HUES48 (cell line): ENCODE measurements at regions not wholly inside any gene's neighbourhood (a gene's known extent, or its start where the extent isn't known, plus 50 kb on each side); places are given as distances from the start of the nearest gene placed in this dataset.
"Not testable (repeated sequence)": the region's sequence is repeated elsewhere in the genome, so short reads cannot be mapped to it uniquely, and the experiment has no call there.

Source experiments
- H3K27ac ChIP-seq: one replicate; pipeline ENCODE4 v1.7.0; 2013; ENCODE audit warnings: low read depth, low read length, inconsistent platforms
- H3K27me3 ChIP-seq: 2 replicates; pipeline ENCODE4 v1.6.1; 2013; ENCODE audit warnings: mild to moderate bottlenecking, low read length; ENCODE audit not compliant: control insufficient read depth, insufficient read depth
- H3K36me3 ChIP-seq: 2 replicates; pipeline ENCODE4 v1.6.1; 2013; ENCODE audit warnings: low read length; ENCODE audit not compliant: control insufficient read depth, insufficient read depth
- H3K4me1 ChIP-seq: 2 replicates; pipeline ENCODE4 v1.6.1; 2013; ENCODE audit warnings: mild to moderate bottlenecking, low read length; ENCODE audit not compliant: control insufficient read depth, insufficient read depth
- H3K4me3 ChIP-seq: 2 replicates; pipeline ENCODE4 v1.5.1; 2013; ENCODE audit warnings: mild to moderate bottlenecking, low read depth, low read length
- H3K9ac ChIP-seq: 2 replicates; pipeline ENCODE4 v1.6.1; 2013; ENCODE audit warnings: mild to moderate bottlenecking, low read depth, low read length, moderate library complexity
- H3K9me3 ChIP-seq: 2 replicates; pipeline ENCODE4 v1.6.1; 2013; ENCODE audit warnings: low read length; ENCODE audit not compliant: control insufficient read depth, insufficient read depth

DNA sequence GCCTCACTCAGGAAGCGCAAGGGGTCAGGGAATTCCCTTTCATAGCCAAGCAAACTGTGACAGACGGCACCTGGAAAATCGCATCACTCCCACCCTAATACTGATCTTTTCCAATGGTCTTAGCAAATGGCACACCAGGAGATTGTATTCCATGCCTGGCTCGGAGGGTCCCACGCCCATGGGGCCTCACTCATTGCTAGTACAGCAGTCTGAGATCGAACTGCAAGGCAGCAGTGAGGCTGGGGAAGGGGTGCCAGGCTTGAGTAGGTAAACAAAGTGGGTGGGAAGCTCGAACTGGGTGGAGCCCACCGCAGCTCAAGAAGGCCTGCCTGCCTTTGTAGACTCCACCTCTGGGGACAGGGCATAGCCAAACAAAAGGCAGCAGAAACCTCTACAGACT lies 626.0 kb upstream of the ST8SIA4 start:
- H3K27ac ChIP-seq, H3K4me1 ChIP-seq, H3K9ac ChIP-seq, H3K36me3 ChIP-seq, H3K4me3 ChIP-seq, H3K27me3 ChIP-seq, H3K9me3 ChIP-seq: not testable (repeated sequence)

DNA sequence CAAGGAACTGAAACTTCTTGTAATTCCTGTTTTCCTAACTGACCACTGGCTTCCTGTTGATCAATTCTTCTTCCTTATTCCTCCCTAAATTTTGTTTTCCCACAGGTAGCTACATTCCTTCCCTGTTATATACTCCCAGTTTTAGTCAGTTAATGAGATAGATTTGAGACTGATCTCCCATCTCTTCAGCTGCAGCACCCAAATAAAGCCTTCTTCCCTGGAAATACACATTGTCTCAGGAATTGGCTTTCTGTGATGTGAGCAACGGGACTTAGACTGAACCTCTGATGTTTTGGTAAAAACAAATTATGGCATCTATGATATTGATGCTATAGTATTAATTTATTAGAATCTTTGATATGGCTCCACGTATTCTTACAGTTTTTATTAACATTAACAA lies 617.3 kb upstream of the ST8SIA4 start:
- H3K9me3 ChIP-seq: peaks cover 4% of the 10 kb centered on the region
- no peaks in the 10 kb centered on the region for H3K36me3 ChIP-seq
- H3K9ac ChIP-seq: no peak overlapping the region
- no peak overlapping the region for H3K4me3 ChIP-seq
- H3K27me3 ChIP-seq: no peaks in the 10 kb centered on the region
- no peak overlapping the region for H3K27ac ChIP-seq
- H3K4me1 ChIP-seq: no peaks in the 10 kb centered on the region

- H3K27ac ChIP-seq: no peak overlapping the region
Measured at GRCh38 chr5:101517795-101518194, 614.7 kb upstream of the ST8SIA4 start.

DNA sequence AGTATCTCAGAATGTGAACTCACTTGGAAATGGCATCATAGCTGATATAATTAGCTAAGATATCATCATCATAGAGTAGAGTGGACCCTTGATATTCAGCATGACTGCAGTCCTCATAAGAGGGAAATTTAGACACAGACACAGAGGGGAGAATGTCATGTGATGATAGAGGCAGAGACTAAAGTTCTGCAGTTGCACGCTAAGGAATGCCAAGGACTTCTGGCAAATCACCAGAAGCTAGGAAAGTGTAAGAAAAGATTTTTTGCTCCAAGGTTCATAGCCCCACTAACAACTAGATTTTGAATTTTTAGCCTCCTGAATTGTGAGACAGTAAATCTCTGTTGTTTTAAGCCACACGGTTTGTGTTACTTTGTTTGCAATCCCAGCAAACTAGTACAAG lies 612.6 kb upstream of the ST8SIA4 start:
- Histone ChIP-seq H3K9me3 (peaks cover 10% of the 10 kb centered on the region), H3K9ac (no peak overlapping the region), H3K36me3 (no peaks in the 10 kb centered on the region), H3K27me3 (no peaks in the 10 kb centered on the region), H3K27ac (no peak overlapping the region), H3K4me1 (no peaks in the 10 kb centered on the region), H3K4me3 (no peak overlapping the region)

More at GRCh38 chr5:101517795-101518194, 614.7 kb upstream of the ST8SIA4 start:
- no peaks in the 10 kb centered on the region for H3K27me3 ChIP-seq
- H3K36me3 ChIP-seq: no peaks in the 10 kb centered on the region
- H3K9me3 ChIP-seq: peaks cover 6% of the 10 kb centered on the region
- no peaks in the 10 kb centered on the region for H3K4me1 ChIP-seq
- H3K9ac ChIP-seq: no peak overlapping the region
- H3K4me3 ChIP-seq: no peak overlapping the region

DNA sequence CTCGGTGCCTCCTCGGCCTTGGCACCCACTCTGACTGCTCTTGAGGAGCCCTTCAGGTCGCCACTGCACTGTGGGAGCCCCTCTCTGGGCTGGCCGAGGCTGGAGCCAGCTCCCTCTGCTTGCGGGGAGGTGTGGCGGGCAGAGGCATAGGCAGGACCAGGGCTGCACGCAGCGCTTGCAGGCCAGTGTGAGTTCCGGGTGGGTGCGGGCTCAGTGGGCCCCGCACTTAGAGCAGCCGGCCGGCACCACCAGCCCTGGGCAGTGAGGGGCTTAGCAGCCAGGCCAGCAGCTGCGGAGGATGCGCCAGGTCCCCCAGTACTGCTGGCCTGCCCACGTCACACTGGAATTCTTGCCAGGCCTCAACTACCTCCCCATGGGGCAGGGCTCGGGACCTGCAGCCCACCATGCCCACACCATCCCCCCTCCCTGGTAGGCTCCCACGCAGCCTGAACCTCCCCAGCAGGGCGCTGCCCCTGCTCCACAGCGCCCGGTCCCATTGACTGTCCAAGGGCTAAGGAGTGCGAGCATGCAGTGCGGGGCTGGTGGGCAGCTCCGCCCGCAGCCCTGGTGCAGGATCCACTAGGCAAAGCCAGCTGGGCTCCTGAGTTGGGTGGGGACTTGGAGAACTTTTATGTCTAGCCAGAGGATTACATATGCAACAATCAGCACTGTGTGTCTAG lies 602.9 kb upstream of the ST8SIA4 start:
- H3K27ac ChIP-seq: no peak overlapping the region
- no peak overlapping the region for H3K9ac ChIP-seq
- H3K36me3 ChIP-seq: no peaks in the 10 kb centered on the region
- H3K4me1 ChIP-seq: no peaks in the 10 kb centered on the region
- H3K27me3 ChIP-seq: no peaks in the 10 kb centered on the region
- no peak overlapping the region for H3K4me3 ChIP-seq
- peaks cover 23% of the 10 kb centered on the region for H3K9me3 ChIP-seq

- no peak overlapping the region for H3K4me3 ChIP-seq
- no peaks in the 10 kb centered on the region for H3K36me3 ChIP-seq
- H3K27me3 ChIP-seq: no peaks in the 10 kb centered on the region
- no peaks in the 10 kb centered on the region for H3K9me3 ChIP-seq
- H3K9ac ChIP-seq: no peak overlapping the region
- no peak overlapping the region for H3K27ac ChIP-seq
- no peaks in the 10 kb centered on the region for H3K4me1 ChIP-seq
Measured at GRCh38 chr5:101482931-101483330, 579.8 kb upstream of the ST8SIA4 start.

DNA sequence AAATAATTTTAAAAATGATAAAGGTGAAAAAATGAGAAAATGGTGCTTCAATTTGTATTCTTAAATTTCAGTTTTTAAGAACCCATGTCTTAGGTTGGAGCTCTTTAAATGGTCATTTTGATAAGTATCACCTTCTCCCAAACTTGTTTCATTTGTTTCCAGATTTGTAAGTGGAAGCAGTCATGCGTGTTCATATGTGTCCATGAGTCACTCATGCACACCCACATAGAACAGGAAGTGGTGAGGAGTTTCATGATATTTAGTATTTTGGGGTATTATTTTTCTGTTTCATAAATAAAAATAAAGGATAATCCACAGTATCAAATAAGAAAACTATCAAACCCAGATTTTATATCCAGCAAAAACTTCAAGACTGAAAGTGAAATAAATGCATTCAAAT lies 570.4 kb upstream of the ST8SIA4 start:
- Histone ChIP-seq H3K4me3 (no peak overlapping the region), H3K9me3 (no peaks in the 10 kb centered on the region), H3K9ac (no peak overlapping the region), H3K4me1 (no peaks in the 10 kb centered on the region), H3K36me3 (no peaks in the 10 kb centered on the region), H3K27me3 (no peaks in the 10 kb centered on the region), H3K27ac (no peak overlapping the region)

DNA sequence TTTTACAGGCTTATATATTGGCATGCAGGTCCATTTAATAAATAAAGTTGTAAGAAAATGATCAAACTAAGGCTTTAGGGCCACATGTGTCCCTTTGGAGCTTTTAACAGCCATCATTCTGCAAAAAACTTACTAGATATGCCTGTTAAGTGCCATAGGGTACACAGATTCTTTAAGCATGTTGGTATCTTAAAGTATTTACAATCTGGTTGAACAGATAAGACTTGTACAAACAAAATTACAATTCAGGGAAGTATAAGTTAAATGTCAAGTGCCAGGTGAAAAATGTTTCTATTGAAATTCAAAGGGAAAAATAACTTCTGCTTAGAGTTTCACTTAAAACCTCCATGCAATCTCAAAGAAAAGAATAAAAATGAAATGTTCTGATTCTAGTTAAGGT lies 558.4 kb upstream of the ST8SIA4 start:
- H3K27ac ChIP-seq: no peak overlapping the region
- no peak overlapping the region for H3K4me3 ChIP-seq
- no peak overlapping the region for H3K9ac ChIP-seq
- no peaks in the 10 kb centered on the region for H3K36me3 ChIP-seq
- no peaks in the 10 kb centered on the region for H3K9me3 ChIP-seq
- no peaks in the 10 kb centered on the region for H3K27me3 ChIP-seq
- no peaks in the 10 kb centered on the region for H3K4me1 ChIP-seq

DNA sequence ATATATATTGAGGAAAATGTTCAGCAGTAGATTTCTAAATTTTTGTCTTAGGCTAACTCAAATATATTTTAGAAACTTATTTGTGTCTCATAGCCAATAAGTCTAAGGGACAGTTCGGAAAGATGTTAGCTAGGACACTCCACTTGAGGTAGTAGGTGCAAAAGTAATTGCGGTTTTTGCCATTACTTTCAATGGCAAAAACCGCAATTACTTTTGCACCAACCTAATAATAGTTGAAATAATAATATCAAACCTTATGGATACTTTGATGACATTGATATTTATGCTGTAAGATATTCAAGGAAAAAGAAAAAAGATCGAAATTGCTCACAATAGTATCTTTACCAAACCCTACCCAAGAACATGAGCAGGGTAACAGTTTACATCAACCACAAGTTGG lies 555.5 kb upstream of the ST8SIA4 start:
- H3K9me3 ChIP-seq: no peaks in the 10 kb centered on the region
- H3K36me3 ChIP-seq: no peaks in the 10 kb centered on the region

DNA sequence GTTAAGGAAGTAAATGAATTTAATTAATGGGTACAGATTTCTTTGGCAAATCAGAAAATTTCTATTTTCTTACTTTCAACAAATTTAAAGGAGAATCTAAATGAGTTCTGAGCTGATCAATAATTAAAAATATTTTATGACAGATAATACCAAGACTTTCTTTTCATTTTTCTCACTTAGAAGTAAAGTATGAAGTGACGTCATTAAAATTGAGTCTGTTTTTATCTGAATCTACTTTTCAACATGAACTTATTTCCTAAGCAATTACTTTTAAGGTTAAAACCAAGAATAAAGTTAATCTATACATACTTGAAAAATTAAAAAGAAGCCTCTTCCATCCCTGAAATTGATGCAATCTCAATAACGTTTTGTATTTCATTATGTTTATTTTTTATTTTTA lies 552.8 kb upstream of the ST8SIA4 start:
- Histone ChIP-seq H3K4me1 (peaks cover 8% of the 10 kb centered on the region; the same call in 1 of the 2 replicates), H3K9ac (no peak overlapping the region), H3K27ac (no peak overlapping the region), H3K9me3 (no peaks in the 10 kb centered on the region), H3K36me3 (no peaks in the 10 kb centered on the region), H3K4me3 (no peak overlapping the region), H3K27me3 (no peaks in the 10 kb centered on the region)

More for the DNA sequence above, 555.5 kb upstream of the ST8SIA4 start:
- Histone ChIP-seq H3K27me3 (no peaks in the 10 kb centered on the region), H3K4me3 (no peak overlapping the region), H3K27ac (no peak overlapping the region), H3K4me1 (no peaks in the 10 kb centered on the region), H3K9ac (no peak overlapping the region)

GRCh38 chr5:101455048-101455447 lies 552.0 kb upstream of the ST8SIA4 start:
- no peak overlapping the region for H3K27ac ChIP-seq
- no peak overlapping the region for H3K9ac ChIP-seq
- H3K9me3 ChIP-seq: no peaks in the 10 kb centered on the region
- H3K27me3 ChIP-seq: no peaks in the 10 kb centered on the region
- H3K4me1 ChIP-seq: peaks cover 13% of the 10 kb centered on the region
- H3K4me3 ChIP-seq: no peak overlapping the region
- no peaks in the 10 kb centered on the region for H3K36me3 ChIP-seq
